H1 (cell line): ENCODE measurements at regions not wholly inside any gene's neighbourhood (a gene's known extent, or its start where the extent isn't known, plus 50 kb on each side); places are given as distances from the start of the nearest gene placed in this dataset.

Source experiments
- CTCF ChIA-PET: fragments of 300-600 bp; sonication (Branson Sonifier 250); formaldehyde crosslinking; loops from one replicate; lab custom pipeline; 2021; ENCODE audit not compliant: partially characterized antibody; lab: Charles Lee
- POLR2A ChIA-PET: fragments of 300-600 bp; sonication (Branson Sonifier 250); formaldehyde crosslinking; loops from one replicate; lab custom pipeline; 2021; ENCODE audit warnings: inconsistent platforms; ENCODE audit not compliant: partially characterized antibody; lab: Charles Lee
- DNase-seq, 2 experiments: peaks; one replicate each; pipeline versions ENCODE4 v3.0.0 to v3.0.0-alpha.2; 2010 to 2022; ENCODE audit warnings: low spot score in 2 of 2, low read depth in 1 of 2, mixed read lengths in 1 of 2
- FAIRE-seq: peaks from 2 replicates; lab custom pipeline; 2011; peaks lifted over from hg19 to GRCh38; lab: Jason Lieb, UNC
- H2AFZ ChIP-seq: 2 replicates; pipeline ENCODE4 v1.8.1; 2012; ENCODE audit warnings: low read length, inconsistent platforms
- H2AK5ac ChIP-seq: 2 replicates; pipeline ENCODE4 v1.6.1; 2013; ENCODE audit warnings: low read depth, low read length
- H2BK120ac ChIP-seq: replicated peaks from 2 replicates; pipeline ENCODE3; 2013; ENCODE audit warnings: low read depth, low read length, inconsistent platforms
- H2BK12ac ChIP-seq: 2 replicates; pipeline ENCODE4 v1.6.1; 2013; ENCODE audit warnings: low read depth, low read length
- H2BK15ac ChIP-seq: 2 replicates; pipeline ENCODE4 v1.6.1; 2013; ENCODE audit warnings: low read length
- H2BK20ac ChIP-seq: 2 replicates; pipeline ENCODE4 v1.6.1; 2013; ENCODE audit warnings: low read length
- H2BK5ac ChIP-seq: 2 replicates; pipeline ENCODE4 v1.6.1; 2013; ENCODE audit warnings: low read depth, low read length
- H3K14ac ChIP-seq: 2 replicates; pipeline ENCODE4 v1.6.1; 2013; ENCODE audit warnings: inconsistent platforms; ENCODE audit not compliant: insufficient read length
- H3K18ac ChIP-seq: 2 replicates; pipeline ENCODE4 v1.6.1; 2013; ENCODE audit warnings: low read length; ENCODE audit errors: extremely low read depth
- H3K23ac ChIP-seq: 2 replicates; pipeline ENCODE4 v1.6.1; 2013; ENCODE audit warnings: inconsistent platforms; ENCODE audit not compliant: insufficient read length
- H3K23me2 ChIP-seq: 2 replicates; pipeline ENCODE4 v1.6.1; 2013; ENCODE audit warnings: low read depth, low read length
- H3K27ac ChIP-seq: 2 replicates; pipeline ENCODE4 v1.6.1; 2011; ENCODE audit warnings: low read depth, low read length, inconsistent platforms
- H3K27me3 ChIP-seq, 4 experiments: replicated peaks in 1 of 4; 1 replicate in 1 of 4; 2 replicates in 3 of 4; pipeline versions ENCODE4 v1.6.1 to v1.8.1; 2011 to 2013; ENCODE audit warnings: low read length in 3 of 4, mild to moderate bottlenecking in 3 of 4, inconsistent platforms in 2 of 4, mixed read lengths in 2 of 4, moderate library complexity in 1 of 4; ENCODE audit not compliant: control insufficient read depth in 3 of 4, insufficient read depth in 3 of 4; ENCODE audit errors: extremely low read depth in 1 of 4
- H3K36me3 ChIP-seq, 4 experiments: 2 replicates each; pipeline versions ENCODE4 v1.6.1 to v1.8.1; 2011 to 2013; ENCODE audit warnings: mild to moderate bottlenecking in 4 of 4, low read length in 3 of 4, moderate library complexity in 2 of 4, control low read depth in 1 of 4, inconsistent platforms in 1 of 4; ENCODE audit not compliant: insufficient read depth in 4 of 4, control insufficient read depth in 2 of 4
- H3K4ac ChIP-seq: replicated peaks from 2 replicates; pipeline ENCODE3; 2013; ENCODE audit warnings: low read length, low read depth, mixed read lengths, inconsistent platforms; ENCODE audit not compliant: insufficient read length
- H3K4me1 ChIP-seq, 4 experiments: replicated peaks in 1 of 4; 1 replicate in 1 of 4; 2 replicates in 3 of 4; pipeline versions ENCODE4 v1.6.1 to v1.8.1; 2011 to 2013; ENCODE audit warnings: low read length in 3 of 4, inconsistent platforms in 2 of 4, mixed read lengths in 1 of 4; ENCODE audit not compliant: insufficient read depth in 4 of 4, control insufficient read depth in 3 of 4
- H3K4me2 ChIP-seq, 2 experiments: 2 replicates each; pipeline versions ENCODE4 v1.6.1 to v1.8.1; 2011 to 2013; ENCODE audit warnings: low read depth in 2 of 2, low read length in 2 of 2, control low read depth in 1 of 2, inconsistent platforms in 1 of 2, mild to moderate bottlenecking in 1 of 2; ENCODE audit not compliant: insufficient read depth in 1 of 2
- H3K4me3 ChIP-seq, 4 experiments: fragments of 200-600, 300-600 bp in 1 of 4; sonication (generic), shearing (Covaris generic), sonication (Bioruptor Twin) in 1 of 4; 2 replicates each; pipeline versions ENCODE4 v1.5.1 to v1.8.1; 2011 to 2016; ENCODE audit warnings: low read length in 4 of 4, low read depth in 3 of 4, control low read depth in 2 of 4, inconsistent platforms in 2 of 4, mild to moderate bottlenecking in 2 of 4, mixed read lengths in 1 of 4, moderate library complexity in 1 of 4; ENCODE audit not compliant: insufficient read depth in 2 of 4; ENCODE audit errors: extremely low read depth in 1 of 4
- H3K56ac ChIP-seq: replicated peaks from 2 replicates; pipeline ENCODE3; 2013; ENCODE audit warnings: low read depth, mild to moderate bottlenecking, mixed read lengths, low read length, inconsistent platforms; ENCODE audit not compliant: insufficient read length
- H3K79me1 ChIP-seq: 2 replicates; pipeline ENCODE4 v1.6.1; 2013; ENCODE audit warnings: low read depth, low read length, control low read depth
- H3K79me2 ChIP-seq, 2 experiments: 2 replicates each; pipeline versions ENCODE4 v1.6.1 to v1.8.1; 2012 to 2013; ENCODE audit warnings: low read length in 2 of 2, mild to moderate bottlenecking in 2 of 2, inconsistent platforms in 1 of 2; ENCODE audit not compliant: insufficient read depth in 2 of 2, control insufficient read depth in 1 of 2
- H3K9ac ChIP-seq, 4 experiments: replicated peaks in 1 of 4; 1 replicate in 1 of 4; 2 replicates in 3 of 4; pipeline versions ENCODE4 v1.6.1 to v1.8.1; 2011 to 2013; ENCODE audit warnings: low read depth in 3 of 4, low read length in 3 of 4, control low read depth in 2 of 4, mild to moderate bottlenecking in 2 of 4, moderate library complexity in 2 of 4, inconsistent platforms in 1 of 4; ENCODE audit errors: extremely low read depth in 1 of 4
- H3K9me3 ChIP-seq, 2 experiments: 2 replicates each; pipeline versions ENCODE4 v1.6.1 to v1.8.1; 2012 to 2013; ENCODE audit warnings: mild to moderate bottlenecking in 2 of 2, moderate library complexity in 2 of 2, control low read depth in 1 of 2, inconsistent platforms in 1 of 2, low read depth in 1 of 2, low read length in 1 of 2, mixed read lengths in 1 of 2; ENCODE audit not compliant: insufficient read depth in 2 of 2
- H4K20me1 ChIP-seq, 2 experiments: replicated peaks in 1 of 2; 2 replicates each; pipeline versions ENCODE3 to v1.8.1; 2011 to 2013; ENCODE audit warnings: inconsistent platforms in 2 of 2, low read length in 2 of 2, mild to moderate bottlenecking in 1 of 2; ENCODE audit not compliant: insufficient read depth in 2 of 2, control insufficient read depth in 1 of 2
- H4K5ac ChIP-seq: 2 replicates; pipeline ENCODE4 v1.6.1; 2013; ENCODE audit warnings: low read length, low read depth, mixed read lengths, inconsistent platforms; ENCODE audit not compliant: insufficient read length
- H4K8ac ChIP-seq: 2 replicates; pipeline ENCODE4 v1.8.0; 2013; ENCODE audit warnings: mild to moderate bottlenecking, moderate library complexity, low read length, inconsistent platforms; ENCODE audit not compliant: insufficient read depth; ENCODE audit errors: extremely low read depth
- H4K91ac ChIP-seq: replicated peaks from 2 replicates; pipeline ENCODE3; 2013; ENCODE audit warnings: low read length, mixed read lengths, inconsistent platforms; ENCODE audit not compliant: insufficient read length
- ATF3 ChIP-seq: IDR thresholded peaks from 2 replicates; pipeline ENCODE4 v1.6.1; 2011; ENCODE audit warnings: low read depth, mild to moderate bottlenecking, low read length; ENCODE audit not compliant: insufficient read depth
- BACH1 ChIP-seq: IDR thresholded peaks from 2 replicates; pipeline ENCODE4 v1.6.1; 2012; ENCODE audit warnings: low read length, improper control_type of control experiment
- BRCA1 ChIP-seq: IDR thresholded peaks from 2 replicates; pipeline ENCODE4 v1.6.1; 2012; ENCODE audit warnings: low read depth, low read length, improper control_type of control experiment
- GABPA ChIP-seq: IDR thresholded peaks from 2 replicates; pipeline ENCODE4 v1.6.1; 2011; ENCODE audit warnings: mild to moderate bottlenecking, low read length, moderate library complexity, borderline replicate concordance; ENCODE audit not compliant: insufficient read depth
- KDM1A ChIP-seq: fragments of 200-600, 300-600 bp; sonication (generic); IDR thresholded peaks from 2 replicates; pipeline ENCODE4 v1.7.1; 2016; ENCODE audit warnings: mild to moderate bottlenecking, low read length, borderline replicate concordance
- KDM4A ChIP-seq: IDR thresholded peaks from one replicate; pipeline ENCODE4 v1.7.1; 2012; ENCODE audit warnings: low read depth, mild to moderate bottlenecking, moderate library complexity, low read length, inconsistent platforms; ENCODE audit not compliant: severe bottlenecking
- PHF8 ChIP-seq: fragments of 200-600 bp; sonication (generic); conservative IDR thresholded peaks from 2 replicates; pipeline ENCODE4 v1.7.1; 2012; ENCODE audit warnings: low read depth, mild to moderate bottlenecking, inconsistent platforms, low read length, moderate library complexity
- RBBP5 ChIP-seq: IDR thresholded peaks from 2 replicates; pipeline ENCODE4 v1.7.1; 2012; ENCODE audit warnings: low read depth, mild to moderate bottlenecking, inconsistent platforms, low read length, moderate library complexity, borderline replicate concordance
- SIX5 ChIP-seq: IDR thresholded peaks from 2 replicates; pipeline ENCODE4 v1.6.1; 2011; ENCODE audit warnings: mild to moderate bottlenecking, low read depth, low read length
- SP1 ChIP-seq: IDR thresholded peaks from 2 replicates; pipeline ENCODE4 v1.6.1; 2011; ENCODE audit warnings: low read depth, low read length
- SRF ChIP-seq: IDR thresholded peaks from 2 replicates; pipeline ENCODE4 v1.6.1; 2011; ENCODE audit warnings: mild to moderate bottlenecking, low read depth, low read length, moderate library complexity
- SUZ12 ChIP-seq: fragments of 200-600 bp; sonication (generic); IDR thresholded peaks from 2 replicates; pipeline ENCODE4 v1.6.1; 2012; ENCODE audit warnings: mild to moderate bottlenecking, inconsistent platforms, low read length, moderate library complexity, mixed read lengths
- TBP ChIP-seq: IDR thresholded peaks from 2 replicates; pipeline ENCODE4 v1.6.1; 2011; ENCODE audit warnings: low read depth, low read length, improper control_type of control experiment
- TCF12 ChIP-seq: IDR thresholded peaks from 2 replicates; pipeline ENCODE4 v1.6.1; 2011; ENCODE audit warnings: low read depth, mild to moderate bottlenecking, low read length
- YY1 ChIP-seq: IDR thresholded peaks from 2 replicates; pipeline ENCODE4 v1.6.1; 2011; ENCODE audit warnings: low read depth, mild to moderate bottlenecking, low read length
- WGBS, 2 experiments: shearing (Covaris generic) in 1 of 2; methylation state at CpG; one replicate each; pipeline versions ENCODE4 v1.1.6 to v1.1.7; 2013 to 2015; ENCODE audit warnings: low lambda C conversion rate in 2 of 2, mixed read lengths in 2 of 2, inconsistent platforms in 1 of 2, low coverage in 1 of 2, missing lambda C conversion rate in 1 of 2; ENCODE audit not compliant: insufficient replicate concordance in 2 of 2, insufficient coverage in 1 of 2, insufficient read length in 1 of 2; ENCODE audit errors: extremely low coverage in 1 of 2, missing lambda C conversion rate in 1 of 2; 5-methylcytosine and 5-hydroxymethylcytosine counted together

GRCh38 chr1:4063516-4063915 lies 163.4 kb upstream of the C1orf174 start:
- TF ChIP-seq TBP (no peak), GABPA (no peak), TCF12 (no peak), KDM4A (no peak), SRF (no peak), SIX5 (no peak), SUZ12 (no peak), SP1 (no peak), KDM1A (no peak), BRCA1 (no peak), YY1 (no peak), ATF3 (no peak), RBBP5 (no peak), BACH1 (no peak), PHF8 (no peak)
- WGBS, 2 experiments: 89% methylated on average over 6 of the region's 7 CpGs; no CpG with 5 or more reads in 1 of the 2 experiments

More at GRCh38 chr1:4063516-4063915, 163.4 kb upstream of the C1orf174 start:
- CTCF ChIA-PET: no interaction called here
- no peak overlapping the region for H3K14ac ChIP-seq
- H3K9me3 ChIP-seq: 0 out of 4 replicates have a peak, but pooled peaks cover 0 to 12% of the 10 kb centered on the region in 2 experiments
- no peak overlapping the region for H2BK20ac ChIP-seq
- H3K79me2 ChIP-seq: no peaks in the 10 kb centered on the region
- H3K18ac ChIP-seq: no peak overlapping the region
- H3K79me1 ChIP-seq: no peaks in the 10 kb centered on the region
- H2BK120ac ChIP-seq: no peak overlapping the region
- H3K9ac ChIP-seq: no peak overlapping the region
- no peak overlapping the region for H4K5ac ChIP-seq
- no peaks in the 10 kb centered on the region for H3K36me3 ChIP-seq
- no peak overlapping the region for H3K4me2 ChIP-seq
- H4K91ac ChIP-seq: no peak overlapping the region
- no peak overlapping the region for H2BK15ac ChIP-seq
- H4K20me1 ChIP-seq: peaks cover 0 to 2% of the 10 kb centered on the region in 2 experiments
- H3K23me2 ChIP-seq: peaks cover 23% of the 10 kb centered on the region; the same call in 1 of the 2 replicates
- no peak overlapping the region for H3K27ac ChIP-seq
- peaks cover 0 to 4% (median 2%) of the 10 kb centered on the region in 4 experiments; a peak in 2 of 7 replicates for H3K4me1 ChIP-seq
- H2BK5ac ChIP-seq: no peak overlapping the region
- H2AFZ ChIP-seq: no peak overlapping the region
- H3K27me3 ChIP-seq: no peaks in the 10 kb centered on the region
- H4K8ac ChIP-seq: no peak overlapping the region
- DNase-seq (no peak), FAIRE-seq (no peak)
- H2BK12ac ChIP-seq: no peak overlapping the region
- POLR2A ChIA-PET: interaction anchor here (0.6 kb wide), 1 partner anchor 1604 kb away, joined by 4 read pairs; no protein-coding TSS in a partner anchor
- H3K23ac ChIP-seq: no peak overlapping the region
- H2AK5ac ChIP-seq: no peak overlapping the region
- H3K56ac ChIP-seq: no peak overlapping the region
- H3K4ac ChIP-seq: no peak overlapping the region
- H3K4me3 ChIP-seq: no peak overlapping the region
